HG03442 (cell line): ENCODE measurements at regions not wholly inside any gene's neighbourhood (a gene's known extent, or its start where the extent isn't known, plus 50 kb on each side); places are given as distances from the start of the nearest gene placed in this dataset.

Experiments
- ATAC-seq: cut with Tn5 transposase; IDR thresholded peaks from one replicate; pipeline ENCODE4 v1.9.1; 2021; ENCODE audit warnings: mild to moderate bottlenecking, moderate library complexity; ENCODE audit not compliant: unreplicated experiment

DNA sequence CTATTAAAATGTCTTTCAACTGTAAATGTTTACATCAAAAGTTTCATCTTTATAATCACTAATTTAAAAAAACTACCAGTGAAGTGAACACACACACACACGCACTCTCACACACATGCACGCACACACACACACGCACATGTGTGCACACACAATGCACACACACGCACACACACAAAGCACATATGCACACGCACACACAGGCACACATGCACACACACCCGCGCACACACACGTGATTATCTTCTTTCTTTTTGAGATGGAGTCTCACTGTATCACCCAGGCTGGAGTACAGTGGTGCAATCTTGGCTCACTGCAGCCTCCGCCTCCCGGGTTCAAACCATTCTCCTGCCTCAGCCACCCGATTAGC, 80.0 kb upstream of the FRMD1 start:
- ATAC-seq: no peak

DNA sequence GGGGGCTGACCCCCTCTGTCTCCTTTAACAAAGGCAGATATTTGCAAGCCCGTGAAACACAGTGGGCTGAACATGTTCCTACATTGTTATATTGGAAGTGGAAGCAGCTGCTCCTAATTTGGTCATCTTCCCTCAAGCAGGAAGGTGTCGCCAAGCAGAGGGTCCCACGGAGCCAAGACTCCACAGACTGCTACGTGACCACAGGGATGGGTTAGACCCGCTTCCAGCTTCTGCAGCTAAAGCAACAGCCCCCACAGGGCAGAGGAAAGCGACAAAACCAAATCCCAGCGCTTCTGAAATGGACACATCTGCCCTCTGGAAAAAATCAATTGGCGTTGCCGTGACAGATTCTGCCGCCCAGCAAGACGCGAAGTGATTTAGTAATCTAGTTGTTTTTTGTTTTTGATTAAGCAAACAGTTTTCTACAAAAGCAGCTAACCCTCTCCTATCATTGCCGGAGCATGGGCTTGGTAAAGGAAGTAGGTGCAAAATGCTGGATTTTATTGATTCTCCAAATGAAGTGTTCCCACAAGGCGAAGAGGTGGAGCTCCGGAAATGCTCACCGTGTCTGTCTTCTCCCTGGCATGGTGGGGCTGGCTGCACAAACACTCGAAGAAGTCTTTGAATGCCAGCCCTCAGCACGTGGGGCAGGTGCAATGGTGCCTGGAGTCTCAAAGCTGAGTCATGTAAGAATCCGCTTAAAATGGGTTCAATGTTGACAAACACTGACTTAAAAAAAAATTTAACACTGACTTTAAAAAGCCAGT, 79.4 kb upstream of the FRMD1 start:
- no peak for ATAC-seq

DNA sequence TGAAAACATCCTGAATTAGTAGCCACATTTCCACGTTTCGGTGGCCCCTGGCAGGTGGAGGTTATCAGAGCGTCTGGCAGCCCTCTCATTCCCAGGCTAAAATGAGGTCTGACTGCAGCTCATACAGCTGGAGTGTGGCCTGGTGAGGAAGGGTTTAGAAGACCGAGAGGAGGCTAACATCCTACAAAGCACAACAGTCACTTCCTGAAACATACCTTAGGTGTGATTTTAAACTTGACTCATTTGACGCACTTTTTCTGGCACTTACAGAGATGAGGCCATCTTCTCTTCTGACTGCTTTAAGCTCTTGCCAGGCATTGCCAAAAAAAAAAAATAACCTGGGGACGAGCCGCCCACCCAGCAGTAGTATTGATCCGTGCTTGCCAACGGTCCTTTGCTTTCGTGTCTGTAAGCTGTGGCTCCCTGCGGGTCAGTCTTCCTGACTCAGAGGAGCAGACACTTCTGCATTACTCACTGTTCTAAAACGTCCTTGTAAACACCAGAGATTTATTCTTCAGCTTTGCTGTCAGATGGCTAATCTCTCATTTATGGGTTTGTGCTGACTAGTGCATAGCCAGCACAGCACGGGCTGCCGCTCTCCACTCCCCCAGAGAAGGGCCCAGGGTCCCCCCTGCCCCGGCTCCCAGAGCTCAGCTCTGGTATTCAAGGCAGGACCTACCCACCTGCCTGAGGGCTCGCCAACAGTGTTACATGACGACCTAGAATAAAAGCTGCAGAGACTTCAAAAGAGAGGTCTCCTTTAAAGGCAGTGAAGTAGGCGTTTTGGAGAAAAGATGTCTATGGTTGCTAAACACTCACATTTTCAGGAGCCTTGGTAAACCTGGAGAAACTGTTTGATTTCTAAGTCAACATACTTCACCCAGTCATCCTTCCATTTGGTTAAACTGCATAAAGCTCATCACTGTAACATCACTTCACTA, 78.5 kb upstream of the FRMD1 start:
- ATAC-seq: no peak

DNA sequence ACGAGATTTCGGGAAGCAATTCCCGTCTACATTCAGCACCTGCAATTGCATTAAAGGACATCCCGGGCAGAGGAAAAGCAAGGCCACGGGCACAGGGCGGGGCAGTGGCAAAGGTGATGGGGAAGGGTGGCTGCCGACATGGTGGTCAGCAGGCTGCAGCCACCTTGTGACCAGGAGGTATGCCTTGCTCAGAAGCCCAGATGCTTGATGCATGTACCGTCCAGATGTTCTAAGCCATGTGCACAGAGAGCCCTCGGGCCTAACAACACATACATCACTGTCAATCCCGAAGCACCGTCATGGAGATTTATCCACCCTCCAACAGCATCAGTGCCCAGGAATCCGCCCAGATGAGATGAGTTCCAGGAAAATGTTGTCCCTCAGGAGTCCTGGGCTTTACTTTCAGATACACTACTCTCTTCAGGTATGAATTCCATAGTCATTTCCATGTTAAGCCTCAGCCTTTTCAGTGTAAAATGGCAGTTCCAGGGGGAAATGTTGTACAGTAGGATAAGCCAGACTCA, 77.8 kb upstream of the FRMD1 start:
- no peak for ATAC-seq

DNA sequence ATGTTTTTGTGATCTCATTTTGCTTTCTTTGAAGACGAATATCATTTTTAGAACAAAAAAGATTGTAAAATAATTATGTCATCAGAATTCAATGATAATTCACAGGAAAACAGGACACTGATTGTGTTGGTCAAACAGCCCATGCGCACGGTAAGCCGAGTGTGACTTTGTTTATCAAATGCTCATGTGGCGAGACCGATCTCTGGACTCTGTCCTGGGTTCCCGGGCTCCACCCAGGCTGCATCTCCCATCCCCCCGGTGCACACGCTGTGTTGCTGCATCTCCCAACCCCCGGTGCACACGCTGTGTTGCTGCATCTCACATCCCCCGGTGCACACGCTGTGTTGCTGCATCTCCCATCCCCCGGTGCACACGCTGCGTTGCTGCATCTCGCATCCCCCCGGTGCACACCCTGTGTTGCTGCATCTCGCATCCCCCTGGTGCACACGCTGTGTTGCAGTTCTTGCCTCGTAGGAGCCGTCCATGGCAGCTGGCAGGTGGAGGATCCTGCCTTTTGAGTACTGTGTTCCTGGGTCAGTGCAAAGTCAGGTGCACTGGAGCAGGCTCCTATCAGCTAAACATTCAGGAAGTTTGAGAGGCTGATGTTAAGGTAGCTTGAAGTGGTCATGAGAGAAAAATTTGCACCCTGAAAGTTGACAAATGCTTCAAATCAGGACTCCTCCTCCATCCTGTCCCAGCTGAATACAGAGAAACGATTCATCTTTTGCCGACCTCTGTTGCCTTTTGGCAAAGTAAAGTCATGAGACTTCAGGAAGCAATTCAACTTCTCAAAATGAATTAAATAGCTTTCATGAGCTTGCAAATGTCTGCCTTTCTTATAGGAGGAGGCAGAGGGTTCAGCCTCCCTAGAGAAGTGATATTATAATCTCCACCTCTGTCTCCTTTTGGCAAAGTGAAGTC, 77.1 kb upstream of the FRMD1 start:
- ATAC-seq: no peak

DNA sequence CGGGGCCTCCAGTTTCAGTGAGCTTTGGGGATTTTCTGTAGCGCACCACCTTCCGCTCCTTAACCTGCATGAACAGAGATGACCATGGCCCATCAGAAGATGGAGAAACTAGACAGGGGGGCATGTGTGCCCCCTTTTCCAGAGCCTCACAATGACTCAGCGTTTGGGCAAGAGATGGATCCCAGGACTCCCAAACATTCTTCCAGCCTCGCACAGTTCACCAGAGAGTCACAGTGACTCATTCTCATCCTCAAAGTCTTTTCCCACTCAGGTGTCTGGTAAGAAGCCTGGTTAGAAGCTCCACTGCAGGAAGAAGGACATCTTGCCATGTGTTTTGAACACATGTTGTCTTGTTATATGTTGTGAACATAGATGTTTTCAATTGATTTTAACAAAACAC, 76.2 kb upstream of the FRMD1 start:
- no peak for ATAC-seq

DNA sequence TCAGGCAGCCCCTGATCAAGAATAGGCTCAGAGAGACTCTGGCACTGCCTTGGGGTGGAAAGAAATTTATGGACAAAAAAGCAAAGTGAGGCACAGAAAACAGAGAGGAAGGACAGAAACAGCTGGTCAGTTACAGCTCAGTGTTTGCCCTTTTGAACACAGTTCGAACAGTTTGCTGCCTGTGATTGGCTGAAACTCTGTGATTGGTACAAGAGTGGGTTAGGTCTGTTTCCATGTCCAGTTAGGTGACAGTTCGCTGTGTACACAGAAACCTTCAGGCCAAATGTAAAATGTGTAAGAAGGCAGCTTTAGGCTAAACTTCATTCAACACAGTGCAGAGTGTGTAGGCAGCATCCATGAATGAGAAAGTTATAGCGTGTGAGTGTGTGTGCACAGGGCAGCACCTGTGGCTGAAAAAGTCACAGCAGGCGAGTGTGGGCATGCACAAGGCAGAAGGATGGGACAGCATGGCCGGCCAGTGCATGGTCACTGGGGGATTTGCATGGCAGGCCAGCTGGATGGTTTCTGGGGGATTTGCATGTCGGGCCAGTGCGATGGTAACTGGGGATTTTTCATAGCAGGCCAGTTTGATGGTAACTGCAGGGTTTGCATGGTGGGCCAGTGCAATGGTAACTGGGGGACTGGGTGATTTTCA, 75.4 kb upstream of the FRMD1 start:
- ATAC-seq: no peak

DNA sequence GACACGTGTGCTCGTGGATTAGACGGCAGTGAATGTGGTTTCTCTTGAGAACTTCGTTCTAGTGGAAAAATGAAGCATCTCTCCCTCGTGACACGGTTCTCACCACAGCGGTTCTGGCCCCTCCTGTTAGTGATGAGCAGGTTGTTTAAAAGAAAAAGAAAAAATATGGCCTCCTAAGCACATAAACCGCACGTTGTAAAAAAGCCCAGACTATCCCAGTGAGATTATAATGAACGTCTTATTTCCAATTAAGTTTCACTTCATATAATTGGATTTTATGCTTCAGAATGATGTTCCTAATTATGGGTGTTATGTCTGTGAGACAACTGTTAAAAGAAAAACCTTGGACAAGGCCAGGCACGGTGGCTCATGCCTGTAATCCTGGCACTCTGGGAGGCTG, 74.5 kb upstream of the FRMD1 start:
- no peak for ATAC-seq

DNA sequence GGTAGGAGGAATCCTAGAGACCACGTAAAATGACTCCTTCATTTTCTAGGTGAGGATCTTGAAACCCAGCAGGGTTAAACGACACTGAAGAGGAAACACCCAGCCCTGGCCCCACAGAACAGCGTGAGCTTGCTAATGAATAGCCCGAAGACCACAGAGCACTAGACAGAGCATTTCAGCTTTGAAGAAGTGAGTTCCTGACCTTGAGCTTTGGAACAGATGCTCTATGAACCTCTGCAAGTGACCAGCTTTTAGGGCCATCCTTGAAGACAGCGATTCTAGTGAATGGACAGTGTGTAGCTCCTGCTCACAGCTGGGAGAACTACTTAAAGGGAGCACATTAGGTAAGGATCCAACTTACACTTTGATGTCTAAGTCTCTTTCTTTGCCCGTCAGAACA, 74.0 kb upstream of the FRMD1 start:
- no peak for ATAC-seq

DNA sequence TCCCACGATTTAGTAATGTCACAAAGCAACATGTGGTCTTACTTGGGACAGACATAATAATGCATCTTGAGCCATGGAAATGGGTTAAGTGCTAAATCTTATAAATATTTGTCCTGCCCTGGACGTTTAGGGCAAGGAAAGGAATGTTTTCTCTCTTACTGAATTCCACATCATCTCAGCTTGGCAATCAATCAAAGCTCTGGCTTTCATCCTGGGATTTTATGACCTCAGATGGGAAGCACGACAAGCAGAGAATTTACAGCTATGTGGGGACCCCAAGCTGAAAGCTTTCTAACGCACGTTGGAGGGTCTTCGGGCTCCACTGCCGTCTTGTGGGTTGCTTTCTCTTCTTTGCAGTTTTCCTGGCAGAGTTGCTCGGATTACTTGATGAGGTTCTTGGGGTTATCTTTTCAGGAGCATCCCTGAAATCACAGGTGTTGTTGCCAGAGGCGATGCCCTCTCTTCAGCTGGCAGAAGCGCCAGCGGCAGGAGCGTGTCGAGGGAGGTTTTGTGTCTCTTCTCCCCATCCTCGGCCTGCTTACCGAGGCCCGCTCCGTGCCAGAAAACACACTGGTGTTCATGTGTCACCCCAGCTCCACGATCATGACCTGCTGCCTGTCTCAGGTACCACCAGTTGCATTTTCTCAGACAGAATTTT, 73.4 kb upstream of the FRMD1 start:
- no peak for ATAC-seq

DNA sequence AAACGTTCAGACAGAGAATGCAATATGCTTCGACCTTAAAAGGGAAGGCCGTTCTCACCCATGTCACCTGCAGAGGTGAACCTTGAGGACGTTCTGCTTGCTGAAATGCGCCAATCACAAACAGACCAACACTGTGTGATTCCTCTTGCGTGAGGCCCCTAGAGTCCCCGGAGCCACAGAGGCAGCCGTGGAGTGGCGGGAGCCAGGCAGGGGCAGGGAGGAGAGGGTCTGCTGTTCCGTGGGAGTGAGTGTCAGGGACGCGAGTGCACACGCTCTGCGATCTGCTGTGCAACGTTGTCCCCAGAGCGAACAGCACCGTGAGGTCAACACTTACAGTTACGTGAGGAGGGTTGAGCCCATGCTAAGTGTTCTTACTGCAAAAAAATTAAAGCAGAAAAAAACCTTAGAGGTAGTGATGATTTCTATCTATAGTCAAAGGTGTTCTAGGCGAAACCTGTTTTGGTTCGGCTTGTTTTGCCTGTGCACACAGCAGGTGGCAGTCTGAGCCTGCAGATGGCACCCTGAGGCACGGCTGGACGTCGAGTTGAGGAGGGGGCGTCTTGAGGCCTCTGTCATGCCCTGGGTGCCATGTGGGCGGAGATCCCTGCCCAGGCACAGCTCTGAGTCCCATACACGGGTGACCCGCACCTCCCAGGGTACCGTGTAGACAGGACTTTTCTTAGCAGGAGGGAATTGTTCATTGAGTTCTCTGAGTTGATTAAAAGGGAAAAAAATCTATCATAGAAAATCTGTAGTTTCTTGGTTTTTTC, 71.7 kb upstream of the FRMD1 start:
- ATAC-seq: no peak

DNA sequence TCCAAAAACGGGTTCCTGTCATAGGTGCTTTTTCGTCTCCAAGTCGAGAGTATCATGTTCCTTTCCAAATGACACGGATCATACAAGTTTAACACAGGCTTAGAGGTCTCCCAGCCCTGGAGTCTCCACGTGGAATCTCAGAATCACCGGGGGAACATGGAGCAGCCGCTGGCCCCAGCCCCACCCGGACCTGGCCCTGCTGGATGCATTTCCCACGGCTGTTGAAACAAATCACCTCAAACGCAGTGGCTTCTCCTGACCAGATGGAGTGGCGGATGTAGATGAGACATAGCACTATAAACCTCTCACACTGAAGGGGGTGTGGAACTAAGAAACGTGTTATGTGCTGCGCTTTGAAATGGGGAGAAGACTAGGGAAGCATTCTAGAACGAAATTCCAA, 70.0 kb upstream of the FRMD1 start:
- no peak for ATAC-seq

DNA sequence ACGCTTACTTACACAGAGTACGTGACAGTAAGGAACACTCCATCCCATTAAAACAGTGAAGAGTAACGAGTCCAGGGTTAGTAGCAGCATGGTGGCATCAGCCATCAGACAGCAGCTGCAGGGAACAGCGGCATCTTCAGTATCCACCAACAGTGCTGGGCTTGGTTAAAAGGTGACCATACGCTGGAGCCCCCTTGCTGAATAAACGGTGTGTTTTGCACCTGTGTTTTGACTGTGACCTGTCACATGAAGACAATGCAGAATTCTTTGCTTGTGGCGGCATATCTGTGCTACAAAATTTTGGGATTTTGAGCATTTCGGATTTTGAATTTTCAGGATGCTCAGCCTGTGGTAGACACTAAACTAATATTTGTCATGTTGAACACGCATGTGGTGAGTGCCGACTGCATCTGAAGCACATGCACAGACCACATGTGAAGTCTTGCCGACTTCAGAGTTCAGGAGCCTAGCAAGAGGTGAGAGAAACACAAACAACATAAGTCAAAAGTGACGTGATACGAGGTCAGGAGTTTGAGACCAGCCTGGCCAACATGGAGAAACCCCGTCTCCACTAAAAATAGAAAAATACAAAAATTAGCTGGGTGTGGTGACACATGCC, 69.3 kb upstream of the FRMD1 start:
- no peak for ATAC-seq

DNA sequence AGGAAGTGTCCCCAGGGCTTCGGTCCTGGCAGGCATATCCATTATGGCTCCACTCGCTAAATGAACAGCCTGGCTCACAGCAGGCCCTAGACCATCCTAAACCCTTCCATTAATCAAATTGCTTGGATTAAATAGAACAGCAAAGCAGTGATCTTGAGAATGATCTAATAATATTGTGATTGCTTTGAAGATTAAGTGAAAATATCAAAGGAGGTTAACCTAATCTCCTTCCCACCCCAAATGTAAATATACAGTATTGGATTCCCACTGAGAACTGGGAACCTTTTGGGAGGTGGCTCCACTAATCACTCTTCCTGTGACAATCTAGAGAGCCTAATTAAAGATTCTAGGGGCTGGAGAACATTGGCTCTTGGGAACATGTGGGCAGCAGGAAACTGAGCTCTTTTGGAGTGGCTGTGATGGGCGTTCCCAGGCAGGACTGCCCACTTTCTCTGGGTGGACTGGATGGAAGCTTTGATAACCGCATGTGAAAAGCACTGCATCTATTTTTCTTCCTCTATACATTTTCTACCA, 68.3 kb upstream of the FRMD1 start:
- ATAC-seq: no peak

DNA sequence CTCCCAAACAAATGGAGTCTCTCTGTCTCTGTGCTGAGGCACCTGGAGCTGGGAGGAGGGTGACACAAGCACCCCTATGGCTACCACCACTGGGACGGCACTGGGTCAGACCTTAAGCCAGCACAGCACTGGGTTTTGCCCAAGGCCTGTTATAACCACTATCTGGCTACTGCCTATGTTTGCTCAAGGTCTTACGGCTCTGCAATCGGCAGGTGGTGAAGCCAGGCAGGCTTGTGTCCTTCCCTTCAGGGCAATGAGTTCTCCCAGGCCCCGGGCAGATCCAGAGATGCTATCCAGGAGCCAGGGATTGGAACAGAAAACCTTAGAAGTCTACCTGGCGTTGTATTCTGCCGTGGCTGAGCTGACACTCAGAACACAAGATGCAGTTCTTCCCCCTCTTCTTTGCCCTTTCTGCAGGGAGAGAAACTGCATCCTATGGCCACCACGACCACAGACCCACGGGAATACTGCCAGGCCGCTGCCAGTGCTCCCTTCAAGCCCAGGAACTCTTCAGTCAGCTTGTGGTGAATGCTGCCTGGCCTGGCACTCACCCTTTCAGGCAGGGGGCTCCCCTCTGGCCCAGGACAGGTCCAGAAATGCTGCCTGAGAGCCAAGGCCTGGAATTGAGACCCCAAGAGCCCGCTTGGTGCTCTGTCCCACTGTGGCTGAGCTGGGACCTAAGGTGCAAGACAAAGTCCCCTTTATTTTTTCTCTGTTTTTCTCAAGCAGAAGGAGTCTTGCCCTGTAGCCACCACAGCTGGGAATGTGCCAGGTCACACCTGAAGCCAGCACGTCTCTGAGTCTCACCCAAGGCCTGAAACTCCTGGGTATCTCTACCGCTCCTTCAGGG, 67.0 kb upstream of the FRMD1 start:
- ATAC-seq: no peak

DNA sequence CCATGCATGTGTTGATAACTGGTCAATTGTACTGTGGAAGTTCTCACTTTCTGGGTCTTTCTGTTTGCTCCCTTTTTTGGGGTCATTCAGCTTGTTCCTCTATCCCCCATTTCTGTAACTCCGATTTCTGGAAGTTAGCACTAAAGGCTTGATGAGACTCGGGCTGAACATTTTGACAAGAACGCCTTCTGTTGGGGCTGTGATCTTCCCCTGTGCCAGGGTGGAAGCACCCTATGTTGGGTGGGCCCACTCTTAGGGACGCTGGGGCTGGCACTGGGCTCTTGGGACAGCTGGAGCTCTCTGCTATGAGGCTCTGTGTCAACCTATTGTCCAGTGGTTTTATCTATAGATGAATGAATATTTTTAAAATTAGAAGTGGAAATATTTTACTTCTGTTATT, 60.1 kb upstream of the FRMD1 start:
- ATAC-seq: no peak

DNA sequence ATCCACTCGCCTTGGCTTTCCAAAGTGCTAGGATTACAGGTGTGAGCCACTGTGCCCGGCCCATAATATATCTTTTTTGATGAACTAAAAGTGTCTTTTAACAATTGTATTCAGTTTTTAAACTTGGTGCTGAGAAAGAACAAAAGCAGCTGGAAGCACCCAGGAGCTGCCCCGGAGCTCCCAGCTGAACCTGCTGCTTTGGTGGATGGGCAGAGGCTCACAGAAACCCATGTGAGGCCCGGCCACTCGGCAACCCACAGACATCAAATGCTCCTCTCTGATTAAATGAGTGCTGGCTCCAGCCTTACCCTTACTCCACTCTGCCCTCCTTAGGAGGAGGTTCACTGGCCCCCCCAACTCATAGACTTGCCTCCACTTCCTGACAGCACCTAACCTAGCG, 59.4 kb upstream of the FRMD1 start:
- no peak for ATAC-seq

DNA sequence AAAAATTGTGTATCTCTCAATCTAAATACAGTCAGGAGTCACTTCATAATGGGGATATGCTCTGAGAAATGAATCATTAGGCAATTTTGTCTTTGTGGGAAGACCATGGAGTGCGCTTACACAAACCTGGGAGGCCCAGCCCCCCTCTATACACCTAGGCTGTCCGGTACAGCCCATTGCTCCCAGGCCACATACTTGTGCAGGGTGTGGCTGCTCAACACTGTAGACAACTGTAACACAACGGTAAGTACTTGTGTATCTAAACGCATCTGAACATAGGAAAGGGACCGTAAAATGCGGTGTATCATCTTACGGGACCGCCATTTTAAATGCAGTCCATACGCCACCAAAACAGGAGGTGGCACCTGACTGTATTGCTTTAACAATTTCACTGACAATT, 58.0 kb upstream of the FRMD1 start:
- ATAC-seq: no peak
